Hematopoietic multipotent progenitor cell treated with erythropoietin and hydrocortisone succinate and interleukin-3 and kit ligand, for 17 days (in vitro differentiated cells): ENCODE measurements at regions not wholly inside any gene's neighbourhood (a gene's known extent, or its start where the extent isn't known, plus 50 kb on each side); places are given as distances from the start of the nearest gene placed in this dataset.

Experiments used
- DNase-seq: peaks from one replicate; pipeline ENCODE4 v3.0.0-alpha.2; 2015; ENCODE audit warnings: low spot score

DNA sequence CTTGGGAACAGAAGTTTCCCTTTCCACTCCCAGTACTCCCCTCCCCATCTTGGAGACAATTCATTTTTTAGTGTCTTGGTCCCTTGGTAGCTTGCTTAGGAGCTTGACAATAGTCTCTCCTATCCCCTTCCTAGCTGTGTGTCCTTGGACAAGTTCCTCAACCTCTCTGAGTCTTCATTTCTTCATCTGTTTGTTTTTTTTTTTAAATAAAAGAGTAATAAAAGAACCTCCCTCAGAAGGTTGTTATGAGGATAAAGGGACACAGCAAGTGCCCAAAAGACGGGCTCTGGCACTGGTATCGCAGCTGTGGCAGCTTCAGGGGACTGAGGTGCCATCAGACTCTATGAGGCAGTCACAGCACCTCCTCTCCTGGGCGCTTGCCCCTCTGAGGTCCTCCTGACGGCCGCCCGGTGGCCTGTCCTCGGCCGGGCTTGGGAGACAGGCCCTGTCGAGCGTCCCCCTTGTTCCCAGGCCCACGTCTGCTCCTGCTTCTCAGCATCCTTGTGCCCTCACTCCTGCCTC, 689.2 kb downstream of the MATN1 start:
- no peak for DNase-seq

DNA sequence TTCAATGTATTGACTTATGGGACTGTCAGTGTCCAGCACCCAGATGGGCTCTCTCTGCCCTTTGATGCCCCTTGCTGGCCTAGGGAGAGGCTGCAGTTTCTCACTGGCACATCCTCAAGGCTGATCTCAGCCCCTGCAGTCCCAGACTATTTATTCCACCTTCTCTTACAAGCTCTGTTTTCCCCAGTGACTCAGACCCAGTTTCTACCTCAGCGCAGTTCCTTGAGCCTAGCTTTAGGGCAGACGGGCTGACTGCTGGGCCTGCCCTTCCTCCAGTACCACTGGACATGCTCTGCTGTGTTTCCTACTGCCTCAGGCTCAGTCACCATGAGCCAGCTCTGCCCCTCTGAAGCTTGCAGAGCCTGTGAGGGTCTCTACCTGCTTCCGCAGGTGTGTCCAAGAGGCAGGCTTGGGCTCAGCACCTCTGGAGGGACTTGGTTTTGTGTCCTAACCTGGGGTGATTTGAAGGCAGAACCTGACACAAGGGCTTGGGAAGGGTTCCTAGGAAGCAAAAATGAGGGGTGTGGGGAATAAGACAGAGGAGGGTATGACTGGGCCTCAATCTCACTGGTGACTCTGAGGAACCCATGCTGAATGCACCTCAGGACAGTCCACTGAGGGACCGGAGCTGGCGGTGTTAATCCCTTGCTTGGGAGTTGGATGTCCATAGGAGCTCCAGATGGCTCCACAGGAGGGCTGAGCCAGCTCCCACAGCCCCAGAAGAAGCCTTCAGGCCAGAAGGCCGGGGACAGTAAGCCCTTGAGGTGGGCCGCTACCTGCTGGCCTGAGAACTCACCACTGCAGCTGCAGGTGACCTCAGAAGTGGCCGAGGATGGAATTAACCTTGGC, 689.9 kb downstream of the MATN1 start:
- DNase-seq: no peak

DNA sequence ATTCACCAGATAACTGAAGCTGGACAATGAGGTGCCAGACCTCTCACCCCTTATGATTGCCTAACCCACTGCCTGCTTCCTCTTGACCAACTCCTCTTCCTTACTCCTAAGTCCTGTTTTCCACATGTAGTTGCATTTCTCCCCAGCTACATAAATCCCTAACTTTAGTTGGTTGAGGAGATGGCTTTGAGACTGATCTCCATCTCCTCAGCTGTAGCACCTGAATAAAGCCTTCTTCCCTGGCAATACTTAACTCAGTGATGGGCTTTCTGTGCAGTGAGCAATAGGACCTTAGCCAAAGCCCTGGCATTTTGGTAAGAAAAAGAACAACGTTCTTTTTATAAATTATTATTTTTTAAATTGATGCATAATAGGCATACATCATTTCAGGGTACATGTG, 691.1 kb downstream of the MATN1 start:
- no peak for DNase-seq

DNA sequence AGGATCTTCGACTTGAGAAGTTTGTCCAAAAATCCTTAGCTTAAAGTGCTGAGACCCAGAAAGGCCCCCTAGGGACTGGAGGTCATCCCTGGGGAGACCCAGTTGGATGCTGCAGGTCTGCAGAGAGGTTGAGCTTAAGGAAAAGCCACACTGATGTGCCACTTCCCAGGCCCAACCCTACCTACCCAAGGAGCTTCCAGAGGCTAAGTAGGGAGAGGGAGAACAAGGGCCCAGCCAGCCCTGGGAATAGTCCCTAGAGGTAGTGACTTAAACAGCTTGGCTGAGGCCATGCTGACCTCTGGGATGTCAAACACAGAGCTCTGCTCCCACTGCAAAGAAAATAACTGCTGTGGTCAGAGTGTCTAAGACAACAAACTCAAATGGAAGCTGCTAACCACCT, 693.7 kb downstream of the MATN1 start:
- DNase-seq: no peak

DNA sequence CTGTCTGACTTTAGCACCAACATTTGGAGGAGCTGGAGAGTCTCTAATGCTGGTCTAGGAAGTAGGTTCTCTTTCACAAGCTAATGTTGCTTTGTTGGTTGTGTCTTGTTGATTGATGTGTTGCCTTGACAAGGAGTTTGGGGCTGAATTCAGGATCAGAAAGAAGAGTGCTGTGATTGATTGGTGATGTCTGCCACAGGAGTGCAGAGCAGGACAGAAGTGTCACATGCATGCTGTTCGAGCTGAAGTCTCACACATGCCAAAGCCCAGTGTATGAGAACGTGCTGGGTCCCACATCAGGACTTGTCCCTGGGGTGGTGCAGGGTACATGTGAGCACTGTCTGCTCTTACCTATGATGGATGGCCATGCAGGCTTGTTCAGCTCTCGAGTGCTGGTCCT, 694.4 kb downstream of the MATN1 start:
- DNase-seq: no peak

DNA sequence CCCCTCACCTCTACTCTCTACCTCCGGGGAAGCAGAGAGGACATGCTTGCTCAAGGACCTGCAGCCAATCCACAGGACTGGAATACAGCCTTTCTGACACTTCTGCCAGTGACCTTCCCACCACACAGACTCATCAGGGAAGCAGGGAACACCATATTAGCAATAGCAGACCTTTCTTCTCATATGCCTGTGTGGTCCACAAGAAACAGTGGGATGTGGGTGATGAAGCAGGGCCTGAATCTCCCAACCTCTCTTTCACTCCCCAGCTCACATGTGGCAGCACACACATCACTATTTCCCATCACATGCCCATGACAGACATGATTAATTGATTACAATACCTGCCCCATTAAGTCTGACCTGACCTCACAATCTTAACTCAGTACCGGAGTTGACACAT, 695.1 kb downstream of the MATN1 start:
- DNase-seq: no peak

DNA sequence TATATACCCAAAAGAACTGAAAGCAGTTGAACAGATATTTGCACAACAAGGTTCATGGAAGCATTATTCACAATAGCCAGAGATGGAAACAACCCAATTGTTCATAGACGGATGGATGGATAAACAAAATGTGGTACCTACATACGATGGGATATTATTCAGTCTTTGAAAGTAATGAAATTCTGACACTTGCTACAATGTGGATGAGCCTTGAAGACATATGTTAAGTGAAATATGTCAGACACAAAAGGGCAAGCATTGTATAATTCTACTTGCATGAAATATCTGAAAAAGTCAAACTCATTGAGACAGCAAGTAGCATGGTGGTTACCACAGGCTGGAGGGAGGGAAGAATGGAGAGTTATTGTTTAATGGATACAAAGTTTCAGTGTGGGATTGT, 696.1 kb downstream of the MATN1 start:
- DNase-seq: no peak

DNA sequence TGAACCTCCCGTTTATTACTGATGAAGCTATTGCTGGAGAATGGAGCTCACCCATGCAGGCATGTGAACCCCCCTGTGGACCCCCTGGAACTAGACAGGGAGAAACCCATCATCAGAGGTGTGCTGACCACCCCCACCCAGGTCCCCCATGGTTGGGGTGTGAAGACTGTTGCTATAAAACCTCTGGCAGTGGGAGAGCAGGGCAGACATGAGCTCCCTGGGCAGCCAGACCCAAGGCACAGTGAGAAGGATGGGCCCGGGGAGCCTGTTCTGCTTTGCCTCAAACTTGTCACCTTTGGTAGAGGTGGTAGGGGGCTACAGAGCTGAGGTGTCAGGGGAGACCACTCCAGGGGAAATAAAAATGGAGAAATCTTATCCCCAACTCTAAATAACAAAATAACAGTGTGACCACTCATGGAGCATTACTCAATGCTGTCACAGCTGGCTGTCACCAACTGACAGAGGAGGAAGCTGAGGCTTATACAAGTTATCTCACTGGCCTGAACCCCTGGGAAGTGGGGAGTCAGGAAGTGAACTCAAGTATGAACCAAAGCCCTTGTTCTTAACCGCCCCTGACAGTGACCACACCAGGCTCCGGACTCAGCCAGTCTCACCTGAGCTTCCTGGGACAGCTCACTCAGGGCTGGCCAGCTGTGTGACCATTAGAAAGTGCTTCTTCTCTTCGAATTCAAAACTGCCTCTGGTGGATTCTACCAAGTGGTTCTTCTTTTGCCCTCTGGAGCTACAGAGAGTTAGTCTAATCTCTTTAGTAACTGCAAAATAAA, 698.8 kb downstream of the MATN1 start:
- DNase-seq: no peak

DNA sequence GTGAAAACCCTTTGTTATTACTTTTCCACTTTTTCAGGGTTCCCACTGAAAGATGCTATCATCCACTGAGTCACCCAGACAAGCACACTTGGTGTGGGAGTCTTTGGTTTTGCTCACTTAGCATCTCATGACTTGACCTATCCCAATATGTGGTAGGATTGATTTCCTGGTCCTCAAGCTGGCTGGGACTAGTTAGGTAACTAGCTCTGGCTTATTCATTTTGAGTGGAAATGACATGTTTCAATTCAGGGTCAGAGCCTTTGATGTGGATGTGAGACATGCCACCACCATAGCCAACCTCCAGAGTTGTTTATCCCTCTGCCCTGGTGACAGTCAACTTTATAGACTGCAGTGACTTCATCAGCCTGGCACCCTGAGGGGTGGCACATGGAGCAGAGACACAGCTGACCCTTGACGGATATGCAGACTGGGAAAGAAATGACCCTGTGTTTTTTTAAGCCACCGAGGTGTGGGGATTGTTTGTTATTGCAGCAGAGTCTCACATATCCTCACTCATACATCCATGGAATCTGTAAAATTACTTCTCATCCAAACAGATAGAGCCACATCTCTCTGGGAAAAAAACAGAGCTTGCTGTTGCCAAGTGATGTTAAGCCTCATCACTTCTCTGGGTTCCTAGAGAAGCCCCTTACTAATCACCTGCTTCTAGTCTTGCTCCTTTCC, 699.9 kb downstream of the MATN1 start:
- no peak for DNase-seq

DNA sequence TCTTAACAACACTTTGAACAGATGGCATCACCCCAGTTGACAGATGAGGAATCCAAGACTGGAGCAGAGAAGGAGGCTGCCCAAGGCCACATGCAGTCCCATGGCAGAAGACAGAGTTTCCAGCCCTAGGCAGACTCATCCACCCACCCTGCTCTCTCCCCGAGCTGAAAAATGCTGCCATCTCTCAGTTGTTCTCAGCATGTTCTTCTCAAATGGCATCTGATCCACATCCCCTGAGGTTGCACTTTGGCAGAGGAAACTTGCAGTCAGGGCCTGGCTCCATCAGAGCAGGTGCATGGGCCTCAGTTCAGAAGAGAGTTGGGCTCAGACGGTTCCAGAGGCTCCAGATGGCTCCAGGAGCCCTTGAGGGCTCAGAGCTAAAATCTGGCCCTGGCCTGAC, 709.4 kb downstream of the MATN1 start:
- no peak for DNase-seq

DNA sequence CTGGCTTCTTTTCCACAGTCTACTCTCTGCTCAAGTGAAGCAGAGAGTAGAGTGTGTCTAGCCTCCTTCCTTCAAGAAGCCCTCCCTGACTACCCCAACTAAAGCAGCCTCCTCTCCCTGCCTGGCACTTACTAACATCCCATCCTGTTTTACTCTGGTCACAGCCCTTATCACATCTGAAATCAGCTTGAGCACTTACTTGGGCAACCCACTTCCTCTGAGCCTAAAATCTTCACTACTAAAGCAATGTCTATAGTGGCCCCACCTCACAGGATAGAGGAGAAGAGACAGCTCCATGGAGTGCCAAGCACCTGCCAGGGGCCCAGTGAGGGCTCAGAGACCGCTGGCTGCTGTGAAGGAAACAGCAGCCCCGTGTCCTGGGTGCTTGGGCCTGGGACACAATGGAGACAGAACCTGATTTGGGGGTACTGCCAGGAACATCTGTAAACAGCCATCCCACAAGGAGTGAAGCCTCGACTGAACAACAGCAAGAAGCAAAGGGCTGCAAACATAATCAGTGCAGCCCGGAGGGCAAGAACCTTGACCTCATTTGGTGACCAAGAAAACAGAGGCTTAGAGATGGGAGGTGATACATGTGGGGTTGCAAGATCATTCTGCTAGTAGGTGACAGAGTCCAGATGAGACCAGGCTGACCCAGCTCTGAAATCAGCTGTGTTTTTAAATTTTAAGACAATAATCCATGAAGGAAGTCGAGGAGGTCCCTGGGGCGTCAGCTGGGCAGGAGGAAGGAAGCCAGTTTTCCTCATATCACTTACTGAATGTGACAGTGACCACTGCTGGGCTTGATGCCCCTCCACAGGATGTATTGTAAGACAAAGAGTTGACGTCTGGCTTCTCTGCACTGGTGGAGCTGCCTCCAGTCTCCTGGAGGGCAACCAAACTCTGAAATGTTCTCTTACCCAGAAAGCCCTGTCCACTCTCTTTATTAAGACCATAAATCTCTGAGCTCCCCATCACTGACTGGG, 710.6 kb downstream of the MATN1 start:
- DNase-seq: no peak

DNA sequence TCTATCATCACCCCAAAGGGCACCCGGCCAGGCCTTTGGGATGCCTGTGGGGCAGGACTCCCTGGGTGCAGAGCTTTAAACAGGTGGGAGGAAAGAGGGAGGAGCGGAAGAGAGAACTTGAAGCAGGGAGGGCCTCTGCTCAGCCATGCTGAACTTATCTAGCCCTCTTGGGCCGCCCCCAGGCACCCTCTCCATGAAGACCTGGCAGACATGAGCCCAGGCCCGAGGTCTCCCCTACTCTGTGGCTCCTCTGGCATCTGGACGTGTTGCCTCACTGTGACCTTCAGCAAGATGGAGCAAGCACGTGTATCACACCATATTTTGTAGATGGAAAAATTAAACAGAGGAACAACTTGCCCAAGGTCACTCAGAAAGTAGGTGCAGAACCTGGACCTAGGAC, 711.4 kb downstream of the MATN1 start:
- no peak for DNase-seq

DNA sequence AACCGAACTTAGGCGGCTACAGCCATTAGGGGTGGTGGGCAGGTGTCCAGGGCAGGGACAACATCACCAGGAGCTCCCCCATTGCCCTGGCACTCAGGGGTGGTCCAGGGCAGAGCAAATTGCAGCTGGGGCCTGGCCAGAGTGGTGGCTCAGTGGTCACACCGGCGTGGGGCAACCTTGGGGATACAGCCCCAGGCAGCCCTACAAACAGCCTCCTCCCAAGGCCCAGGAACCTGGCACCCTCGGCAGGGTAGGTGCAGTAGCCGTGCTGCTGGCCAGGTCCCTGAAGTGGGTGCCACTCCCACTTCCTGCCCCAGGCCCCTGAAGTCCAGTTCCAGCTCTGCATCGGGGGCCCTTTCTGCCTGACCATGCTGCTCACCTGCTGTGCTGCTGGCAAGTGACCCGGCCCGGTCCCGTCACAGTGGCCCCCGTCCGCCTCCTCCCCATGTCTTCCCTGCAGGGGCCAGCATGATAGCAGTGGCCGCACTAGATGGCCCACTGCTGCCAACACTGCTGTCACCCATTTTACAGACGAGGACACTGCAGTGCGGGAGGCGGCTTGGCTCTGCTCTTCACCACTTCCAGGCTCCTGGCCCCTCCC, 712.8 kb downstream of the MATN1 start:
- DNase-seq: no peak

DNA sequence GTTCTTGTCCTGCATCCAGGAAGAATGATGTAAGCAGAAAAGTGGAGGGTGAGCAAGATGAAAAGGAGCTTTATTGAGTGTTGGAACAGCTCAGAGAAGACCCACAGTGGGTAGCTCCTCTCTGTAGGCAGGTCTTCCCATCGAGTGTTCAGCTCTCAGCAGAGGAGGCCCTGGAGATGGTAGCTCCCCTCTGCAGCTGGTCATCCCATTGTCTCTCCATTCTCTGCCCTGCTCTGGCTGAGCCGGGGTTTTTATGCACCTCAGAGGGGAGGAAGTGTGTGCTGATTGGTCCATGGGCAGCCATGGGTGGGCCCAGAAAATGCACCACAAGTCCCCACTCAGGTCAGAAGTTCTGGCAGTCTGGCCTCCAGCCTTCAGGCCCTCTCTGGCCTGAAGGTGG, 713.7 kb downstream of the MATN1 start:
- no peak for DNase-seq

DNA sequence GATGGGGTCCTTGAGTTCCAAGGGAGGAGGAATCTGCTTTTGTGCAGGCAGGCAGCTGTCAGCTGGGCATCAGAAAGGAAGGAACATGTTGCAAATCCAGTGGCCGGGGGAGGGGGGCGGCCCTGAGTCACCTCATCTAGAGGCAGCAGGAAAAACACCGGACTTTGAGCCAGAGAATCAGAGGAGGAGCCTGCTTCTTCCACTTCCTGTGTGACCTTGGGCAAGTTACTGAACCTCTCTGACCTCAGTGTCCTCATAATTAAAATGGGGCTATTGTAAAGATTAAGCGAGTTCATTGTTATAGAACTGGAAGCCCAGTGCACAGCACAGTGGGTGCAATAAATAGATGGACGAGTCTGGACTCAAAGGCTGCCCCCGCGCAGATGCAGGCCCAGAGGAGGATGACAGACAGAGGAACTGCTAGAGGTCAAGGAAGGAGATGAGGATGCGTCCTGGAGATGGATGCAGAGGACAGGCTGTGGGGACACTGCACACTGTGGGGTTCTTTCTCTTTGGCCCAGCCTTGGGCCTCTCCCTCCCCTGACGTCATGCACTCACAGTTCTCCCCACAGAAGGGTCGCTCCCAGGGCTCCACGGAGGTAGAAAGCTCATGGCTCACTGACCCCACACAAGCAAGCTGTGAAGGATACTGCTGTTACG, 714.3 kb downstream of the MATN1 start:
- no peak for DNase-seq

DNA sequence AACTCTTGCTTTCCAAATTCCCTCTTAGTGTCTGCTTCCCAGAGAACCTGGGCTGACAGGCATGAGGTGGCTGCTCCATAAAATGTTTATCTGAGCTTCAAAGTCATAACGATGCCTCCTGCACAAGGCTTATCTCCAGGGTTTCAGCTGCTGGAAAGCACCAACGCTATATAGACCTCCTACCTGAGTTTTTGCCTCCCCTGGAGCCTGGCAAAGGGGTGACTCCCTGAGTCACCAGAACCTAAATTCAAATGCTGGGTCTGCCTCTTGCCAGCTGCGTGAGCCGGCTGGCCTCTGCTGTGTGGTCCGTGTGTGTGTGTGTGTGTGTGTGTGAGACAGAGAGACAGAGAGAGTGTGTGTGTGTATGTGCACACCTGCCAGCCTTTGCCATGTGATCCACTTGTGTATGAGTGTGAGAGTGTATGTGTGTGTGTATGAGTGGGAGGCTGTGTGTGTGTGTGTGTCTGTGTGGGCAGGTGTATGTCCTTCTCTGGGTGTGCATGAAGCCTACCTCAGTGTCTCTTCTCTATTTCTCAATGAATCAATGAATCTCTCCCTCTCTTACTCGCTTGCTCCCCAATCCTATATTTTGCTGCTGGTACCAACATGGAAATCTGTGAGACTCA, 714.9 kb downstream of the MATN1 start:
- DNase-seq: no peak

DNA sequence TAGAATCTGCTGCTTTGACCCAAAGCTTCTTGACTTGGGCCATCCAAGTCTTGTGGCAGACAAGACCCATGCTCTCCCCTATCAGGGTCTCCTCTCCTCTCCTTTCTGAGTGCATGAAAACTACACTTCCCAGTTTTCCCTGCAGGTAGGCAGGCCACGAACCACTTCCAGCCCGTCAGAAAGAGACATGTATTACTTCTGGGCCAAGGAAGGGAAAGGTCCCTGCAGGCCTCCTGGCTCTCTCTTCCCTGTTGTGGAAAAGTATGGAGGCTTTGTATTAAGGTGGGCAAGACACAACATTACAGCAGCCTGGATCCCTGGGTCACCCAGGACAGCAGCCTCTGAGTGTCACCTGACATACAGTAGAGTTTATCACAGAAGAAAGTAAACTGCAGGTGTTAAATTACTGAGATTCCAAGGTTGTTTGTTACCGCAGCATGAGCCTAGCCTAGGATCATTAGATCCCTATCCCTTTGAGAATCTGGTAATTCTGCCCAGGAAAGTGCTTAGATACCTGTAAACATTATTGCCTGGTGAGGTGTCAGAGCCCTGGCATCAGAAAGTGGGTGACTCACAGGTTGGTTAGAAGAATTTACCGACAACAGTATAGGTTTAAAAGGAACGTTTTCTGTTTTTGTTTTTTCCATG, 717.3 kb downstream of the MATN1 start:
- no peak for DNase-seq

DNA sequence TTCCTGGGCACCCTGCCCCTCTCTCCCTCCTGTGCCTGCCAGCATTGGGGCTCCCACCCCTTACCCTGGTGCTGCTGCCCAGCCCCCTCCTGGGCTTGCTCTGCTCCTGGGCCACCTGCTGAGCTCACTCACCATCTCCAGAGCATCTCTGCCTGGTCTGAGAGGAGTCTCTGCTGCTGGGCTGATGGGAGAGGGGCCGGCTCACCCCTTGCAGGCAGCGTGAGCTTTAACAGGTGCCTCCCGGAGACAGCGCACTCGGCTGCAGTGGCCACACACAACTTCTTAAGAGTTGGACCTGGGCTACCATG, 721.7 kb downstream of the MATN1 start:
- DNase-seq: no peak

DNA sequence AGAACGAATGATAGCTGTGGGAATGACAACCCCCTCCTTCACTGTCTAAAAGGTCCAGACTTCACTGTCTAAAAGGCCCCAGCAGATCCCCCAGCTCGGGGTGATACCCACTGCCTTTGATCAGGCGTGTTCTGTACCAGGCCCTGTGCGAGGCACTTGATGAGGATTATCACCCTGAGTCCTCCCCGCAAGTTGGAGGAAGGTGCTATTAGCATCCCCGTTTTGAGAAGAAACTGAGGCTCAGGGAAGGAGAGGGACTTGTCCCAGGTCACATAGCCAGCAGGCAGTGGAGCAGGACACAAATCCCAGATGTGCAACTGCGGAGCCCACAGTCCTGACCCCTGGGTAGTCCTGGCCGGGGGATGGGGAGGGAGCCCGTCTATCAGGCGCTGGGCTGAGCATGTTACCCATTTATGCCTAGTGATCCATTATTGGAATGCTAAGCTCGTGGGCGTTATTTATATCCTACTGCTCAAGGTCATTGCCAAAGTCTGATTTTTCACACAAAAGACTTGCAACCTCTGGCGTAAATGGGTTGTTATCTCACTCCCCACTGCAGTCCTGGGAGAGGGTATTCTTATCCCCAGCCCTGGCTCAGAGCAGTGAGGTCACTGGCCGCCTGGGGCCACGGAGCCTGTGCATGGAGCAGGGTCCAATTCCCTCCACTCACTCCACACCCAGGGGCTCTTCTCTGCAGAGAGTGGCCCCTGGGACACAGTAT, 722.2 kb downstream of the MATN1 start:
- no peak for DNase-seq
